ENCODE measurements at regions not wholly inside any gene's neighbourhood (a gene's known extent, or its start where the extent isn't known, plus 50 kb on each side); places are given as distances from the start of the nearest gene placed in this dataset.

- peaks cover 3% of the 10 kb centered on the region for H3K27me3 Mint-ChIP-seq (ENCODE audit: low read depth, poor library complexity)
- no peak for DNase-seq
- TF ChIP-seq CTCF (IDR thresholded peaks at IDR 0.05), result no peak
- no peaks in the 10 kb centered on the region for H3K36me3 Mint-ChIP-seq (ENCODE audit: low read depth)
- H3K9me3 Mint-ChIP-seq, result peaks cover 33% of the 10 kb centered on the region
- no peak overlapping the region for H3K27ac Mint-ChIP-seq
- H3K4me1 Mint-ChIP-seq, result no peaks in the 10 kb centered on the region
- no peak overlapping the region for H3K4me3 Mint-ChIP-seq
These were observed 403.2 kb upstream of the AZI2 start for GRCh38 chr3:28751864-28752263.

DNA sequence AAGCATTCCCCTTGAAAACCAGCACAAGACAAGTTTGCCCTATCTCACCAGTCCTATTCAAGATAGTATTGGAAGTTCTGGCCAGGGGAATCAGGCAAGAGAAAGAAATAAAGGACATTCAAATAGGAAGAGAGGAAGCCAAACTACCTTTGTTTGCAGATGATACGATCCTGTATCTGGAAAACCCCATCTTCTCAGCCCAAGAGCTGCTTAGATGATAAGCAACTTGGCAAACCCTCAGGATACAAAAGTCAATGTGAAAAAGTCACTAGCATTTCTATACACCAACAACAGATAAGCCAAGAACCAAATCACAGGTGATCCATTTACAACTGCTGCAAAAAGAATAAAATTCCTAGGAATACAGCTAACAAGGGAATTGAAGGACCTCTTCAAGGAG is 403.7 kb upstream of the AZI2 start:
- Mint-ChIP-seq H3K27me3 (ENCODE audit: low read depth, poor library complexity) (peaks cover 3% of the 10 kb centered on the region), H3K36me3 (ENCODE audit: low read depth) (no peaks in the 10 kb centered on the region), H3K9me3 (peaks cover 33% of the 10 kb centered on the region), H3K27ac (no peak overlapping the region), H3K4me1 (no peaks in the 10 kb centered on the region), H3K4me3 (no peak overlapping the region)
- no peak for DNase-seq
- no peak for TF ChIP-seq CTCF (IDR thresholded peaks at IDR 0.05)

- Mint-ChIP-seq H3K9me3 (peaks cover 23% of the 10 kb centered on the region), H3K27me3 (ENCODE audit: low read depth, poor library complexity) (peaks cover 3% of the 10 kb centered on the region), H3K27ac (no peak overlapping the region), H3K4me3 (no peak overlapping the region), H3K4me1 (no peaks in the 10 kb centered on the region), H3K36me3 (ENCODE audit: low read depth) (no peaks in the 10 kb centered on the region)
- DNase-seq, result no peak
- TF ChIP-seq CTCF (IDR thresholded peaks at IDR 0.05), result no peak
These were observed 407.4 kb upstream of the AZI2 start for GRCh38 chr3:28756056-28756455.

DNA sequence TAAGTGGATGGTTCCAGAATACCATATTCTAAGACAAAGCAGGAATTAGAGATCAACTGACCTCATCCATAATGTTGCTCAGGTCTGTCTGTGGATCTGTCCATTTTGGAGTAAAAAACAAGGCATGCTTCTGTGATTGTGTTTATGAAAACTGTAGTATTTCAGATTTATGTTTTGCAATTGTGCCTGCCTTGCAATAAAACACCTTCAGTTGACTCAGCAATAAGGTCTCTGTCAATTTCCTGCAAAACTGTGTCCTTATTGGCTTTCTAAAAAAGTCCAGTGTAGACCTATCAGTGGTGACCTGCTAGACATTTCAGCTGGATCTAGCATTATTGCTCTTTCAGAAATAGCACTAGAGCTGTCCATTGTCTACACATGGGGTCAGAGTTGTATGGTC is 409.5 kb upstream of the AZI2 start:
- no peak for TF ChIP-seq CTCF (IDR thresholded peaks at IDR 0.05)
- peaks cover 3% of the 10 kb centered on the region for H3K27me3 Mint-ChIP-seq (ENCODE audit: low read depth, poor library complexity)
- H3K36me3 Mint-ChIP-seq (ENCODE audit: low read depth), result no peaks in the 10 kb centered on the region
- peaks cover 3% of the 10 kb centered on the region for H3K9me3 Mint-ChIP-seq
- no peak overlapping the region for H3K27ac Mint-ChIP-seq
- no peak overlapping the region for H3K4me3 Mint-ChIP-seq
- H3K4me1 Mint-ChIP-seq, result no peaks in the 10 kb centered on the region
- DNase-seq, result no peak

- Mint-ChIP-seq H3K27me3 (ENCODE audit: low read depth, poor library complexity) (no peaks in the 10 kb centered on the region), H3K9me3 (no peaks in the 10 kb centered on the region), H3K27ac (no peak overlapping the region), H3K4me3 (no peak overlapping the region), H3K4me1 (no peaks in the 10 kb centered on the region), H3K36me3 (ENCODE audit: low read depth) (no peaks in the 10 kb centered on the region)
- no peak for TF ChIP-seq CTCF (IDR thresholded peaks at IDR 0.05)
- no peak for DNase-seq
These were observed 412.8 kb upstream of the AZI2 start for GRCh38 chr3:28761375-28761774.

- Mint-ChIP-seq H3K4me1 (no peaks in the 10 kb centered on the region), H3K4me3 (no peak overlapping the region), H3K36me3 (ENCODE audit: low read depth) (no peaks in the 10 kb centered on the region), H3K27me3 (ENCODE audit: low read depth, poor library complexity) (no peaks in the 10 kb centered on the region), H3K9me3 (peaks cover 4% of the 10 kb centered on the region), H3K27ac (no peak overlapping the region)
- no peak for TF ChIP-seq CTCF (IDR thresholded peaks at IDR 0.05)
- no peak for DNase-seq
These were observed 416.6 kb upstream of the AZI2 start for GRCh38 chr3:28765194-28765593.

Measured in nephron progenitor cell (in vitro differentiated cells).